DOHH2 (cell line): ENCODE measurements at regions not wholly inside any gene's neighbourhood (a gene's known extent, or its start where the extent isn't known, plus 50 kb on each side); places are given as distances from the start of the nearest gene placed in this dataset.

Experiments used
- H3F3A ChIP-seq: fragments of 200-600 bp; sonication (generic), shearing (Covaris generic); 2 replicates; pipeline ENCODE4 v1.6.0; 2016; ENCODE audit warnings: antibody characterized with exemption, mild to moderate bottlenecking; ENCODE audit not compliant: control insufficient read depth, insufficient read depth
- H3K27ac ChIP-seq: fragments of 200-600 bp; sonication (generic); 2 replicates; pipeline ENCODE4 v1.5.1; 2014; ENCODE audit warnings: low read depth, mild to moderate bottlenecking, low read length, moderate library complexity
- H3K27me3 ChIP-seq: fragments of 200-600 bp; sonication (generic); 2 replicates; pipeline ENCODE4 v1.6.1; 2014; ENCODE audit warnings: mild to moderate bottlenecking, low read length, mixed read lengths; ENCODE audit not compliant: control insufficient read depth
- H3K36me3 ChIP-seq: fragments of 200-600 bp; sonication (generic); 2 replicates; pipeline ENCODE4 v1.6.1; 2014; ENCODE audit warnings: mild to moderate bottlenecking, low read length, moderate library complexity, mixed read lengths; ENCODE audit not compliant: control insufficient read depth
- H3K4me1 ChIP-seq: fragments of 200-600 bp; sonication (generic); 2 replicates; pipeline ENCODE4 v1.6.1; 2014; ENCODE audit warnings: mild to moderate bottlenecking, low read length, mixed read lengths; ENCODE audit not compliant: control insufficient read depth
- H3K4me2 ChIP-seq: fragments of 200-600 bp; sonication (generic); 2 replicates; pipeline ENCODE4 v1.6.0; 2014; ENCODE audit warnings: mild to moderate bottlenecking, low read length, moderate library complexity
- H3K4me3 ChIP-seq: fragments of 200-600 bp; sonication (generic); 2 replicates; pipeline ENCODE4 v1.5.1; 2014; ENCODE audit warnings: mild to moderate bottlenecking, low read length, mixed read lengths
- H3K79me2 ChIP-seq: fragments of 200-600 bp; sonication (generic); 2 replicates; pipeline ENCODE4 v1.6.1; 2014; ENCODE audit warnings: mild to moderate bottlenecking, low read length, mixed read lengths; ENCODE audit not compliant: control insufficient read depth
- H3K9me2 ChIP-seq: fragments of 200-600 bp; sonication (generic); replicated peaks from 2 replicates; pipeline ENCODE4 v1.6.1; 2014; ENCODE audit warnings: mild to moderate bottlenecking, low read length, mixed read lengths; ENCODE audit not compliant: control insufficient read depth
- H3K9me3 ChIP-seq: fragments of 200-600 bp; sonication (generic); 2 replicates; pipeline ENCODE4 v1.6.1; 2014; ENCODE audit warnings: antibody characterized with exemption, low read length, mixed read lengths; ENCODE audit not compliant: control insufficient read depth, insufficient read depth
- H4K20me1 ChIP-seq: fragments of 200-600 bp; sonication (generic); 2 replicates; pipeline ENCODE4 v1.6.0; 2014; ENCODE audit warnings: low read depth, mild to moderate bottlenecking, antibody characterized with exemption, low read length, moderate library complexity; ENCODE audit not compliant: control insufficient read depth, insufficient read depth
- EZH2phosphoT487 ChIP-seq: fragments of 200-600 bp; sonication (generic); IDR thresholded peaks from 2 replicates; pipeline ENCODE4 v1.6.1; 2017; ENCODE audit warnings: borderline replicate concordance, mild to moderate bottlenecking, antibody characterized with exemption, low read length, moderate library complexity, mixed read lengths
- TF ChIP-seq, protein P1 (sequence below): fragments of 200-600 bp; sonication (generic); IDR thresholded peaks from one replicate; pipeline ENCODE4 v1.5.1; 2014; ENCODE audit warnings: antibody characterized with exemption, mild to moderate bottlenecking, low read depth, low read length; ENCODE audit not compliant: poor library complexity, severe bottlenecking

DNA sequence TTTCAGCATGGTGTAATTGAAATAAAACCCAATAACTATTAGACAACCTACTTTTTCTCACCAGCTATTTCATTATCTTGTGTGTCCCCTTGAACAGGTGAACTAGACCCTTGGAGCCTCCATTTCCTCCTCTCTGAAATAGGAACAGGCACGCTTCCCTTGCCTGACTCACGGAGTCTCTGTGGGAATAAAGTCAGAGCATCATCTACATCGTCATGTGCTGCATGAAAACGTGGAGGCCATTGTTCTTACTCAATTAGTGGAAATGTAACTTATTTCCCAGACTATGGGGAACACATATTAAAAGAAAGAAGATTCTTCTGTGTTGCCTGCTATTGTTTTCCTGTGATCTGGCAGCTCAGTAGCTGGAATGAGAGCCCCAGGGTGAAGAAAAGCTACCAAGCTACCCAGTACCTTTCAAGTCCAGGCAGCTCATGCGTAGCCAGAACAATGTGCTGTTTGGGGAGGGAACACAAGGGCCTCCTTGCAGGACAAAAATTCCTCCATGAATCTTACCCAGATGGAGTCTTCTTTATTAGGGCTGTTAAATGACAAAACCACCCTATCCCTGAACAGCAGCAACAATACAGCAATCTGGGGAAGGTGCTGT, 59.8 kb downstream of the SOX11 start:
- Histone ChIP-seq H3K4me2 (no peak overlapping the region), H4K20me1 (no peaks in the 10 kb centered on the region), H3K4me3 (no peak overlapping the region), H3K36me3 (no peaks in the 10 kb centered on the region), H3F3A (no peaks in the 10 kb centered on the region), H3K27ac (no peak overlapping the region), H3K79me2 (no peaks in the 10 kb centered on the region), H3K9me3 (no peaks in the 10 kb centered on the region), H3K27me3 (no peaks in the 10 kb centered on the region), H3K4me1 (no peaks in the 10 kb centered on the region), H3K9me2 (no peaks in the 10 kb centered on the region)
- TF ChIP-seq, protein P1, sequence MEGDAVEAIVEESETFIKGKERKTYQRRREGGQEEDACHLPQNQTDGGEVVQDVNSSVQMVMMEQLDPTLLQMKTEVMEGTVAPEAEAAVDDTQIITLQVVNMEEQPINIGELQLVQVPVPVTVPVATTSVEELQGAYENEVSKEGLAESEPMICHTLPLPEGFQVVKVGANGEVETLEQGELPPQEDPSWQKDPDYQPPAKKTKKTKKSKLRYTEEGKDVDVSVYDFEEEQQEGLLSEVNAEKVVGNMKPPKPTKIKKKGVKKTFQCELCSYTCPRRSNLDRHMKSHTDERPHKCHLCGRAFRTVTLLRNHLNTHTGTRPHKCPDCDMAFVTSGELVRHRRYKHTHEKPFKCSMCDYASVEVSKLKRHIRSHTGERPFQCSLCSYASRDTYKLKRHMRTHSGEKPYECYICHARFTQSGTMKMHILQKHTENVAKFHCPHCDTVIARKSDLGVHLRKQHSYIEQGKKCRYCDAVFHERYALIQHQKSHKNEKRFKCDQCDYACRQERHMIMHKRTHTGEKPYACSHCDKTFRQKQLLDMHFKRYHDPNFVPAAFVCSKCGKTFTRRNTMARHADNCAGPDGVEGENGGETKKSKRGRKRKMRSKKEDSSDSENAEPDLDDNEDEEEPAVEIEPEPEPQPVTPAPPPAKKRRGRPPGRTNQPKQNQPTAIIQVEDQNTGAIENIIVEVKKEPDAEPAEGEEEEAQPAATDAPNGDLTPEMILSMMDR: no peak

DNA sequence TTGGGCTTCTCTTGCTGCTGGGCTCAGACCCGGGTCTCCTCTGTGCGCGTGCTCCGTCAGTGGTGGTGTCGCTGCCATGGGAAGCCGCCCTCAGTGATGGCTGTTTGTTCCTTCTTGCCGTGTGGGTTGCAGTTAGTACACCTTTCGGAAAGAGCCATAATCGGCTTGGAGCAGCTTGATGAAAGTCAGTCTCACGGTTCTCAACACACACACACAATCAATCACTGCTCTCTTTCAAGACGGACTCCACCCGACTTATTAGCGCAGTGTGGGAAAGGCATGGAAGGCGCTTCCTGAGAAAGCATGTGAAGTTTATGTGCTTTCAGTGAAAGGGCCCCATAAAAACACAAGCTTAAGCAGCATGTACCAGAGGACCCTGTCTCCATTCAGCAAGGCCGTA, 64.1 kb downstream of the SOX11 start:
- no peaks in the 10 kb centered on the region for H3K4me1 ChIP-seq
- no peaks in the 10 kb centered on the region for H3F3A ChIP-seq
- H3K9me2 ChIP-seq: no peaks in the 10 kb centered on the region
- no peak overlapping the region for H3K27ac ChIP-seq
- no peaks in the 10 kb centered on the region for H3K79me2 ChIP-seq
- TF ChIP-seq EZH2phosphoT487: no peak
- TF ChIP-seq, protein P1: no peak
- H3K36me3 ChIP-seq: no peaks in the 10 kb centered on the region
- H4K20me1 ChIP-seq: no peaks in the 10 kb centered on the region
- no peak overlapping the region for H3K4me2 ChIP-seq
- H3K9me3 ChIP-seq: no peaks in the 10 kb centered on the region
- no peak overlapping the region for H3K4me3 ChIP-seq
- H3K27me3 ChIP-seq: no peaks in the 10 kb centered on the region

DNA sequence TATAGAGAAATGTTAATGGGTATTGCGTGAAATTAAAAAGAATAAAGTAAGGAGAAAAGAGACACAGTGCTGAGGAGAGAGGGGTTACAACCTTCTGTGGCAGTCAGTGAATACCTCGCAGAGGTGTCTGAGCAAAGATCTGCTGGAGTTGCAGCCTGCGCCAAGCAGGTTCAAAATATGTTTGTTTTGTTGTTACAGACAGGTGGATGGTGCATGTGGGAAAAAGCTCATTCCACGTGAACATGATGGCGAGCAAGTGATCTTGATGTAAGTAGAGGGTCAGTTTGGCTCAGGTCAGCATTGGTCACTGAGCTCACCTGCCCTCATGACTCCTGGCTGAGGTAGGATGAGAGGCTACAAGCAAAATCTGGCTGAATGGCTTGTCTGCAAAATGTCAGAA, 66.2 kb downstream of the SOX11 start:
- Histone ChIP-seq H3K4me3 (no peak overlapping the region), H4K20me1 (no peaks in the 10 kb centered on the region), H3K4me1 (no peaks in the 10 kb centered on the region), H3F3A (no peaks in the 10 kb centered on the region), H3K4me2 (no peak overlapping the region), H3K27ac (no peak overlapping the region), H3K9me2 (no peaks in the 10 kb centered on the region), H3K36me3 (no peaks in the 10 kb centered on the region), H3K79me2 (no peaks in the 10 kb centered on the region), H3K9me3 (no peaks in the 10 kb centered on the region), H3K27me3 (no peaks in the 10 kb centered on the region)
- no peak for TF ChIP-seq EZH2phosphoT487
- TF ChIP-seq, protein P1: no peak

DNA sequence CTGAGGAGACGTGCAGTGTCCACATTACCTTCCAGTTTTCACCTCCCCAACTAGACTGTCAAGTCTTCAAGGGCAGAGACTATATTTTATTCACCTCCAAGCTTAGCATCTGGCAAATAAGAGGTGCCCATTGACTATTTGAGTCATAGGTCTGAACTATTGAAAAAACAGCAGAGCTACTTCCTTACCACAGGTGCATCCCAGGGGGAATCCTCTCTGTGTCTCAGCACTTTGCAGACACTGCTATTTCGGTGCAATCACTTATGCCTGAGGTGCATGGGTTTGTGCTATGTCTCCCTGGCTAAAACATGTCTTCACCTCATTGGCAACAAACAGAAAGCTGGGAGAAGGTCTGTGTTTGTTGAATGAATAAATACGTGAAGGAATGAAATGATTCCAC, 67.8 kb downstream of the SOX11 start:
- no peaks in the 10 kb centered on the region for H4K20me1 ChIP-seq
- H3K79me2 ChIP-seq: no peaks in the 10 kb centered on the region
- TF ChIP-seq, protein P1: no peak
- TF ChIP-seq EZH2phosphoT487: no peak
- no peaks in the 10 kb centered on the region for H3K36me3 ChIP-seq
- H3F3A ChIP-seq: no peaks in the 10 kb centered on the region
- no peak overlapping the region for H3K27ac ChIP-seq
- no peaks in the 10 kb centered on the region for H3K9me3 ChIP-seq
- H3K4me2 ChIP-seq: no peak overlapping the region
- no peak overlapping the region for H3K4me3 ChIP-seq
- H3K27me3 ChIP-seq: no peaks in the 10 kb centered on the region
- H3K4me1 ChIP-seq: no peaks in the 10 kb centered on the region
- no peaks in the 10 kb centered on the region for H3K9me2 ChIP-seq
